ENCODE measurements at regions not wholly inside any gene's neighbourhood (a gene's known extent, or its start where the extent isn't known, plus 50 kb on each side); places are given as distances from the start of the nearest gene placed in this dataset.

GRCh38 chr2:145116834-145117725 is 597.2 kb upstream of the ZEB2 start:
- no peaks in the 10 kb centered on the region for H3K4me1 ChIP-seq (ENCODE audit: insufficient read depth, low read length)
- H3K9me3 ChIP-seq (ENCODE audit: control insufficient read depth, insufficient read depth, low read length) = no peaks in the 10 kb centered on the region
- H3K9ac ChIP-seq (ENCODE audit: low read depth, low read length) = no peak overlapping the region
- no peaks in the 10 kb centered on the region for H3K36me3 ChIP-seq (ENCODE audit: insufficient read depth, low read length)

GRCh38 chr2:145116056-145116455 is 596.1 kb upstream of the ZEB2 start:
- no peaks in the 10 kb centered on the region for H3K9me3 ChIP-seq (ENCODE audit: control insufficient read depth, insufficient read depth, low read length)

GRCh38 chr2:145114726-145115125 is 594.8 kb upstream of the ZEB2 start:
- Histone ChIP-seq H3K36me3 (ENCODE audit: insufficient read depth, low read length) (no peaks in the 10 kb centered on the region), H3K9me3 (ENCODE audit: control insufficient read depth, insufficient read depth, low read length) (no peaks in the 10 kb centered on the region), H3K9ac (ENCODE audit: low read depth, low read length) (no peak overlapping the region), H3K4me1 (ENCODE audit: insufficient read depth, low read length) (peaks cover 9% of the 10 kb centered on the region)

More at GRCh38 chr2:145116056-145116455, 596.1 kb upstream of the ZEB2 start:
- Histone ChIP-seq H3K36me3 (ENCODE audit: insufficient read depth, low read length) (no peaks in the 10 kb centered on the region), H3K9ac (ENCODE audit: low read depth, low read length) (no peak overlapping the region), H3K4me1 (ENCODE audit: insufficient read depth, low read length) (peaks cover 3% of the 10 kb centered on the region)

GRCh38 chr2:145112467-145112866 is 592.5 kb upstream of the ZEB2 start:
- peaks cover 9% of the 10 kb centered on the region for H3K4me1 ChIP-seq (ENCODE audit: insufficient read depth, low read length)
- H3K36me3 ChIP-seq (ENCODE audit: insufficient read depth, low read length) = no peaks in the 10 kb centered on the region

GRCh38 chr2:145110668-145111356 is 590.9 kb upstream of the ZEB2 start:
- no peaks in the 10 kb centered on the region for H3K36me3 ChIP-seq (ENCODE audit: insufficient read depth, low read length)
- no peaks in the 10 kb centered on the region for H3K9me3 ChIP-seq (ENCODE audit: control insufficient read depth, insufficient read depth, low read length)
- H3K9ac ChIP-seq (ENCODE audit: low read depth, low read length) = no peak overlapping the region
- H3K4me1 ChIP-seq (ENCODE audit: insufficient read depth, low read length) = peaks cover 15% of the 10 kb centered on the region

More at GRCh38 chr2:145112467-145112866, 592.5 kb upstream of the ZEB2 start:
- Histone ChIP-seq H3K9me3 (ENCODE audit: control insufficient read depth, insufficient read depth, low read length) (no peaks in the 10 kb centered on the region), H3K9ac (ENCODE audit: low read depth, low read length) (no peak overlapping the region)

GRCh38 chr2:145108959-145109710 is 589.2 kb upstream of the ZEB2 start:
- no peaks in the 10 kb centered on the region for H3K36me3 ChIP-seq (ENCODE audit: insufficient read depth, low read length)
- peaks cover 18% of the 10 kb centered on the region for H3K4me1 ChIP-seq (ENCODE audit: insufficient read depth, low read length)
- no peak overlapping the region for H3K9ac ChIP-seq (ENCODE audit: low read depth, low read length)
- no peaks in the 10 kb centered on the region for H3K9me3 ChIP-seq (ENCODE audit: control insufficient read depth, insufficient read depth, low read length)

- Histone ChIP-seq H3K9ac (ENCODE audit: low read depth, low read length) (no peak overlapping the region), H3K9me3 (ENCODE audit: control insufficient read depth, insufficient read depth, low read length) (no peaks in the 10 kb centered on the region), H3K36me3 (ENCODE audit: insufficient read depth, low read length) (no peaks in the 10 kb centered on the region), H3K4me1 (ENCODE audit: insufficient read depth, low read length) (peaks cover 18% of the 10 kb centered on the region)
Measured at GRCh38 chr2:145108361-145108778, 588.5 kb upstream of the ZEB2 start.

- Histone ChIP-seq H3K4me1 (ENCODE audit: insufficient read depth, low read length) (peaks cover 17% of the 10 kb centered on the region), H3K36me3 (ENCODE audit: insufficient read depth, low read length) (no peaks in the 10 kb centered on the region), H3K9ac (ENCODE audit: low read depth, low read length) (no peak overlapping the region), H3K9me3 (ENCODE audit: control insufficient read depth, insufficient read depth, low read length) (no peaks in the 10 kb centered on the region)
Measured at GRCh38 chr2:145106293-145106692, 586.4 kb upstream of the ZEB2 start.

GRCh38 chr2:145102706-145103105 is 582.8 kb upstream of the ZEB2 start:
- Histone ChIP-seq H3K9ac (ENCODE audit: low read depth, low read length) (no peak overlapping the region), H3K36me3 (ENCODE audit: insufficient read depth, low read length) (no peaks in the 10 kb centered on the region), H3K9me3 (ENCODE audit: control insufficient read depth, insufficient read depth, low read length) (no peaks in the 10 kb centered on the region), H3K4me1 (ENCODE audit: insufficient read depth, low read length) (peaks cover 9% of the 10 kb centered on the region)

GRCh38 chr2:145100301-145100700 is 580.4 kb upstream of the ZEB2 start:
- Histone ChIP-seq H3K9ac (ENCODE audit: low read depth, low read length) (no peak overlapping the region), H3K36me3 (ENCODE audit: insufficient read depth, low read length) (no peaks in the 10 kb centered on the region), H3K9me3 (ENCODE audit: control insufficient read depth, insufficient read depth, low read length) (no peaks in the 10 kb centered on the region)

GRCh38 chr2:145096582-145096981 is 576.7 kb upstream of the ZEB2 start:
- Histone ChIP-seq H3K9me3 (ENCODE audit: control insufficient read depth, insufficient read depth, low read length) (no peaks in the 10 kb centered on the region), H3K9ac (ENCODE audit: low read depth, low read length) (no peak overlapping the region), H3K36me3 (ENCODE audit: insufficient read depth, low read length) (no peaks in the 10 kb centered on the region), H3K4me1 (ENCODE audit: insufficient read depth, low read length) (no peaks in the 10 kb centered on the region)

More at GRCh38 chr2:145100301-145100700, 580.4 kb upstream of the ZEB2 start:
- no peaks in the 10 kb centered on the region for H3K4me1 ChIP-seq (ENCODE audit: insufficient read depth, low read length)

GRCh38 chr2:145095641-145096435 is 575.9 kb upstream of the ZEB2 start:
- H3K9ac ChIP-seq (ENCODE audit: low read depth, low read length) = no peak overlapping the region
- no peaks in the 10 kb centered on the region for H3K9me3 ChIP-seq (ENCODE audit: control insufficient read depth, insufficient read depth, low read length)
- H3K36me3 ChIP-seq (ENCODE audit: insufficient read depth, low read length) = no peaks in the 10 kb centered on the region
- H3K4me1 ChIP-seq (ENCODE audit: insufficient read depth, low read length) = no peaks in the 10 kb centered on the region

- H3K9me3 ChIP-seq (ENCODE audit: control insufficient read depth, insufficient read depth, low read length) = no peaks in the 10 kb centered on the region
- no peak overlapping the region for H3K9ac ChIP-seq (ENCODE audit: low read depth, low read length)
- H3K4me1 ChIP-seq (ENCODE audit: insufficient read depth, low read length) = no peaks in the 10 kb centered on the region
- H3K36me3 ChIP-seq (ENCODE audit: insufficient read depth, low read length) = no peaks in the 10 kb centered on the region
Measured at GRCh38 chr2:145094370-145094769, 574.5 kb upstream of the ZEB2 start.

- Histone ChIP-seq H3K9ac (ENCODE audit: low read depth, low read length) (no peak overlapping the region), H3K36me3 (ENCODE audit: insufficient read depth, low read length) (no peaks in the 10 kb centered on the region), H3K9me3 (ENCODE audit: control insufficient read depth, insufficient read depth, low read length) (no peaks in the 10 kb centered on the region), H3K4me1 (ENCODE audit: insufficient read depth, low read length) (no peaks in the 10 kb centered on the region)
Measured at GRCh38 chr2:145091967-145092366, 572.0 kb upstream of the ZEB2 start.
